ENCODE measurements at regions not wholly inside any gene's neighbourhood (a gene's known extent, or its start where the extent isn't known, plus 50 kb on each side); places are given as distances from the start of the nearest gene placed in this dataset.

DNA sequence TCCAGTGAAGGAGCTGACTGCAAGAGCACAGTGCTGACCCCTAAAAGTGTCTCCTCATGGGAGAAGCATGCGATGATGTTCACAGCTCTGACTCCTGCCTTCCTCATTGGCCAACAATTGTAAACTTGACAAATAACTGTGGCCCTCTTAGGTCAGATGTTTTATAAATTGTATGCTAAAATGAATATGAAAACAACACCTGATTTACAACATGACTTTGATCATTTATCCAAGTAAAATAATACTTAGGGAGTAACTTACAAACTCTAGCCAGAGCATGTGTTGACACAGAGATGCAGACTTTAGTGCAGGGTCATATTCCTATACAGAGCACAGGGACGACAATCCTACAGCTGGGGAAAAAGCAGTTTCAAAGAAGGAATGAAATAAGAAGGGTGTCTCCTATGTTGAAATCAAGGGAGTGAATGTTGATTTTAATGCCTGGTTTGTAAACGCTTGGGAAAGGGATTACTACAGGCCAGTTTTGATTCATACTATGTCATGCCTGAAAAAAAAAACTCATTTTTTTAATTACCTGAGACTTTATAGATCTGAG lies 391.4 kb upstream of the AKR1E2 start:
- no peak for TF ChIP-seq CTCF (tag by site-specific recombination; IDR thresholded peaks at IDR 0.05)
- no peak for TF ChIP-seq ZNF621 (tag by site-specific recombination; IDR thresholded peaks at IDR 0.05)
- TF ChIP-seq TCF7L2 (IDR thresholded peaks at IDR 0.05; ENCODE audit: borderline replicate concordance, low read depth, low read length): no peak
- TF ChIP-seq SCRT2 (tag by site-specific recombination; IDR thresholded peaks at IDR 0.05): no peak
- TF ChIP-seq, protein P1, sequence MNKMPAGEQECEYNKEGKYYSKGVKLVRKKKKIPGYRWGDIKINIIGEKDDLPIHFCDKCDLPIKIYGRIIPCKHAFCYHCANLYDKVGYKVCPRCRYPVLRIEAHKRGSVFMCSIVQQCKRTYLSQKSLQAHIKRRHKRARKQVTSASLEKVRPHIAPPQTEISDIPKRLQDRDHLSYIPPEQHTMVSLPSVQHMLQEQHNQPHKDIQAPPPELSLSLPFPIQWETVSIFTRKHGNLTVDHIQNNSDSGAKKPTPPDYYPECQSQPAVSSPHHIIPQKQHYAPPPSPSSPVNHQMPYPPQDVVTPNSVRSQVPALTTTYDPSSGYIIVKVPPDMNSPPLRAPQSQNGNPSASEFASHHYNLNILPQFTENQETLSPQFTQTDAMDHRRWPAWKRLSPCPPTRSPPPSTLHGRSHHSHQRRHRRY (tag by site-specific recombination; IDR thresholded peaks at IDR 0.05): no peak
- no peak for TF ChIP-seq GFI1B (tag by site-specific recombination; IDR thresholded peaks at IDR 0.05)
- TF ChIP-seq PATZ1 (tag by site-specific recombination; IDR thresholded peaks at IDR 0.05): no peak
- TF ChIP-seq HOXC10 (CRISPR knock-in tag; IDR thresholded peaks at IDR 0.05): no peak
- TF ChIP-seq ZNF24 (tag by site-specific recombination; IDR thresholded peaks at IDR 0.05): no peak
- no peak for TF ChIP-seq ZNF280C (tag by site-specific recombination; IDR thresholded peaks at IDR 0.05)
